Cardiac muscle cell (in vitro differentiated cells and primary cell): ENCODE measurements at regions not wholly inside any gene's neighbourhood (a gene's known extent, or its start where the extent isn't known, plus 50 kb on each side); places are given as distances from the start of the nearest gene placed in this dataset.
A peak's percentile ranks its signal among the peaks of the same experiment; 100 is the strongest.

Experiments
- DNase-seq, 2 donors: peaks; one replicate each; pipeline versions ENCODE4 v3.0.0 to v3.0.0-alpha.2; 2010 to 2017; ENCODE audit warnings: low read depth in 1 of 2, low spot score in 1 of 2
- H3K27ac ChIP-seq: fragments of 200-600 bp; sonication (generic); 2 replicates; pipeline ENCODE4 v1.5.1; 2016
- H3K27me3 ChIP-seq: fragments of 200-600 bp; sonication (generic); 2 replicates; pipeline ENCODE4 v1.6.0; 2016; ENCODE audit warnings: control low read depth
- H3K36me3 ChIP-seq: fragments of 200-600 bp; sonication (generic); 2 replicates; pipeline ENCODE4 v1.5.1; 2016; ENCODE audit warnings: control low read depth
- H3K4me1 ChIP-seq: fragments of 200-600 bp; sonication (generic); 2 replicates; pipeline ENCODE4 v1.8.1; 2017; ENCODE audit warnings: low read depth, mild to moderate bottlenecking, mixed run types
- H3K4me3 ChIP-seq: fragments of 200-600 bp; sonication (generic); 2 replicates; pipeline ENCODE4 v1.5.1; 2016; ENCODE audit warnings: mild to moderate bottlenecking
- H3K9me3 ChIP-seq: fragments of 200-600 bp; sonication (generic); 2 replicates; pipeline ENCODE4 v1.5.1; 2017; ENCODE audit warnings: low read depth, mild to moderate bottlenecking, control low read depth
- TF ChIP-seq, protein P1 (sequence below): IDR thresholded peaks from 2 replicates; pipeline ENCODE4 v1.5.1; 2012; ENCODE audit warnings: low read depth, mild to moderate bottlenecking, low read length

DNA sequence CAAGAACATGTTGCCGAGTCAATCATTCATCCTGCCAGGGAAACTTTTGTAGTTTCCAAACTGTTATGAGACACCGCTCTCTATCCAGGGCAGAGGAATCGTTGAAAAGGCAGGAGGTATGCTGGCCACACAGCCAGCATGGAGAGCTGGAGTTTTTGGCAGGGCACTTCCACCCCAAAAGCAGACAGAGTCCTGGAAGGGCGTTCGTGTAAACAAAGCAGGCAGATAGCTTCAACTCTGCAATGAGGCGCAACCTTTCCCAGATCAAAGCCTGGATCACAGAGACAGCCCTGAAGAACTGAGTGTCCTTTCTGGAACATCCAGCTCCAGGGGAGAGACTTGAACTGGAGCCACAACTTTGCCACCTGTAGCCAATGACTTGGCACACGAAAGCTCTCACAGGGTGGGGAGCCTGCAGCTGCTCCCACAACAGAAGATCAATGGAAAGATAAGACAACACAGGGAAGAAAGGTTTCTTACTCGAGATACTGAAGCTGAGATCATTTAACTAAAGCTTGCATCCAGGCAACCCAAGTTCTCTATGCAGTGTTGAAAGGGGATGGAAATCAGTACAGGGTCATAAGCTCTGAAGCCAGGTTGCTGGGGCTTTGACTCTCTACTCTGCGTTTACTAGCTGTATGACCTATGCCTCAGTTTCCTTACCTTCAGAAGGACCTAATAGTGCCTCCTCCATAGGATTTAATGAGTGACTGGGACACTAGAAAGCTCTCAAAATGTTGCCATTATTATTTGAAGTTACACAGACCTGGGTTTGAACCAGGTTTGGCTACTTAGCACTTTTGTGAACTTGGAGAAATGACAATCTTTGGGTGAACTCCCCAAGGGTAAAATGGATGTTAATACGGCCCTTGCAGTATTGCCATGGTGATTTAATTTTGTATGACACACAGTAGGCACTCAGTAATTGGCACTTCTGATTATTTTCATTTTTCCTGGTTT, 434.8 kb upstream of the NPVF start:
- TF ChIP-seq, protein P1, sequence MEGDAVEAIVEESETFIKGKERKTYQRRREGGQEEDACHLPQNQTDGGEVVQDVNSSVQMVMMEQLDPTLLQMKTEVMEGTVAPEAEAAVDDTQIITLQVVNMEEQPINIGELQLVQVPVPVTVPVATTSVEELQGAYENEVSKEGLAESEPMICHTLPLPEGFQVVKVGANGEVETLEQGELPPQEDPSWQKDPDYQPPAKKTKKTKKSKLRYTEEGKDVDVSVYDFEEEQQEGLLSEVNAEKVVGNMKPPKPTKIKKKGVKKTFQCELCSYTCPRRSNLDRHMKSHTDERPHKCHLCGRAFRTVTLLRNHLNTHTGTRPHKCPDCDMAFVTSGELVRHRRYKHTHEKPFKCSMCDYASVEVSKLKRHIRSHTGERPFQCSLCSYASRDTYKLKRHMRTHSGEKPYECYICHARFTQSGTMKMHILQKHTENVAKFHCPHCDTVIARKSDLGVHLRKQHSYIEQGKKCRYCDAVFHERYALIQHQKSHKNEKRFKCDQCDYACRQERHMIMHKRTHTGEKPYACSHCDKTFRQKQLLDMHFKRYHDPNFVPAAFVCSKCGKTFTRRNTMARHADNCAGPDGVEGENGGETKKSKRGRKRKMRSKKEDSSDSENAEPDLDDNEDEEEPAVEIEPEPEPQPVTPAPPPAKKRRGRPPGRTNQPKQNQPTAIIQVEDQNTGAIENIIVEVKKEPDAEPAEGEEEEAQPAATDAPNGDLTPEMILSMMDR, result no peak
- Histone ChIP-seq H3K9me3 (no peaks in the 10 kb centered on the region), H3K27ac (no peak overlapping the region), H3K36me3 (no peaks in the 10 kb centered on the region), H3K4me3 (no peak overlapping the region), H3K4me1 (peaks cover 16% of the 10 kb centered on the region), H3K27me3 (no peaks in the 10 kb centered on the region)
- no peak for DNase-seq

DNA sequence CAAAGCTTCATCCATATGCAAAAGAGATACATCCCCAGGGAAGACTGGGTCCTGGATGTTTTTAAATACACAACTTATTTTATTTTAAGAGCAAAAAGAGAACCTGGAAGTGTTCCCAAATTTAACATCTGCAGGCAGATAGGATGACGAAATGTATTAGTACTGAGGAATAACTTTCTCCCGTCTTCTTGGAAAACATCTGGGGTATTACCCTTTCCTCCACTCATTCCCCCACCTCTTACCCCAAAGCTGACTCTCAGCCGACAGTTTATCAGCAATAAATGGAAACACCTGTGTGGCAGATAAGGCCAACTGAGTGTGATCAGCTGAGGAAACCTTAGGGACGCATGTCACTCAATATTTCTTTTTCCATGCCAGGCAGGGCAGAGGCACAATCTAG, 435.6 kb upstream of the NPVF start:
- Histone ChIP-seq H3K27me3 (no peaks in the 10 kb centered on the region), H3K4me3 (no peak overlapping the region), H3K9me3 (no peaks in the 10 kb centered on the region), H3K4me1 (peaks cover 11% of the 10 kb centered on the region), H3K36me3 (no peaks in the 10 kb centered on the region), H3K27ac (no peak overlapping the region)
- DNase-seq, result peak in 1 of 2 donors; percentile 57
- TF ChIP-seq, protein P1, result no peak

DNA sequence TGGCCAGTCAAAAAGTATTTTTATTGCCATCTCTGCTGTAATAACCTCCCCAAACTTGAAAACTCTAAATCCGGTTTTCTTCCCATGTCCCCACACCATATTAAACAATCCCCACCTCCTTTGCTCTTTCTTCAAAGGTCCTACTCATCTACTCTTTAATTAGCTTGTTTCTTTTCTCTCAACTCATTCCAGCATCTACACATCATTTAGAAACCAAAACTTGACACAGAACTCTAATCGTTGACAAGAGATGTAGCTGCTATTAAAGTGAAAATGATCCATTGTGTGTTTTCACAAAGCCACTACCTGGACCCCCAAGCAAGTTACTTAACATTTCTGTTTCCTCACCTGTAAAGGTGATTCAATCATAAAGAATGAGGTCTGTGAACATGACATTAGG, 436.3 kb upstream of the NPVF start:
- H3K36me3 ChIP-seq, result no peaks in the 10 kb centered on the region
- no peak overlapping the region for H3K4me3 ChIP-seq
- no peaks in the 10 kb centered on the region for H3K27me3 ChIP-seq
- TF ChIP-seq, protein P1, result no peak
- H3K9me3 ChIP-seq, result no peaks in the 10 kb centered on the region
- no peak overlapping the region for H3K27ac ChIP-seq
- peaks cover 6% of the 10 kb centered on the region for H3K4me1 ChIP-seq
- no peak for DNase-seq

DNA sequence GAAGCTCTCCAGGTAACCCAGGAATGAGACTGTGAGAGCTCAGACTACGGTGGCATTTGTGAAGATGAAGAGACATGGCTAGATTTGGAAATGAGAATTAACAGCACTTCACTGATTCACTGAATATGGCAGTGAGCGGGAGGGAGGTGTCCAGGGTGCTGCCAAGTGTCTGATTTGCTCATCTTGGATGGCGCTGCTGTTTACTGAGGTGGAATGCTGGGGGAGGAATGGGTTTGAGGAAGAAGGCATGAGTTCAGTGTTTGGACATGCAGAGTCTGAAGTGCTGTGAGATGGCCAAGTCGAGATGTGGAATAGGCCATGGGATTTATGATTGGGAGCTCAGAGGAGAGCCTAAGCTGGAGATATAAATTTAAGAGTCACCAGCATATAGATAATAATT, 437.1 kb upstream of the NPVF start:
- no peak overlapping the region for H3K27ac ChIP-seq
- no peak for DNase-seq
- peaks cover 6% of the 10 kb centered on the region for H3K4me1 ChIP-seq
- no peaks in the 10 kb centered on the region for H3K27me3 ChIP-seq
- H3K36me3 ChIP-seq, result no peaks in the 10 kb centered on the region
- H3K9me3 ChIP-seq, result no peaks in the 10 kb centered on the region
- H3K4me3 ChIP-seq, result no peak overlapping the region
- TF ChIP-seq, protein P1, result no peak

DNA sequence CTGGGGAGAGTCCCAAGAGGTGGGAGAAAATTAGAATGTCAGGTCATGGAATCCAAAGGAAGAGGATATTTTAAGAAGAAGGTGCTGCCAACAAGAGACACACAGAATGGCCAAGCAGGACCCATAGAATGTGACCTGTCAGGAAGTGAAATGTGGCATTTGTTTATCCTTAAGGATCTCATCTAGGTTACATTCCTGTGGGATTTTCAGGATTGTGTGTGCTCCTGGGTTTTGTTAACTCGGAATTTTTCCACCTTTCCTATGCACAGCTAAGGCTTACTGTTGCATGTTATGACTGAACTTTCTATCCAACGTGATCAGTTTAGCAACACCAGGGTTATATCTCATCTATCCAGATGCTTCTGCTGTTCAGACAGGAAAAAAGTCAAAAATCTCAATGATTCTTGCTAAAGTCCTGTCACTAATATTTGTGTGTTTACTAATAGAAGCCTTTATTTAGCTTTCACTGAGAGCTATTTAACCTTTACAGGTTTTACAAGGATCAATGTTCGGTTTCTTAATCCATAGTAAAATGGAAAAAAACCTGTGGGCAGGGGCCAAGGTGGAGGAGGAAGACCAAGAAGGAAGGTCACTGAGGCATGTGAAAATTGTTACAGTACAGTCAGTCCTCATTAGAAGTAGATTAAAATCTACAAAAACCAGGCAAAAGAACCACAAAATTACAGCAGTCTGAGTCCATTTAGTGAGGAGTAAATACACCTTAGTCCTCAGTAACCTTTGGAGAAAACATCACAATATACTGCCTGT, 437.8 kb upstream of the NPVF start:
- Histone ChIP-seq H3K27ac (no peak overlapping the region), H3K27me3 (no peaks in the 10 kb centered on the region), H3K9me3 (no peaks in the 10 kb centered on the region), H3K4me1 (peaks cover 8% of the 10 kb centered on the region), H3K4me3 (no peak overlapping the region), H3K36me3 (no peaks in the 10 kb centered on the region)
- DNase-seq, result no peak
- TF ChIP-seq, protein P1, result no peak
